Left ventricle myocardium superior (tissue), 1 donor: ENCODE measurements at regions not wholly inside any gene's neighbourhood (a gene's known extent, or its start where the extent isn't known, plus 50 kb on each side); places are given as distances from the start of the nearest gene placed in this dataset.

Experiments
- ATAC-seq: fragments of 200-7000 bp; cut with Tn5 transposase; one replicate; pipeline ENCODE4 v1.9.1; 2020; ENCODE audit warnings: mild to moderate bottlenecking, moderate library complexity
- DNase-seq: peaks from one replicate; pipeline ENCODE4 v3.0.0-alpha.2; 2020
- intact Hi-C: fragments of 100-400 bp; cut with micrococcal nuclease; formaldehyde crosslinking; loops from one replicate; pipeline ENCODE4 v1.11.0; 2022
- donor health status: DM: no; HTN: yes; CAD: no; lungs with severe emphysema.

DNA sequence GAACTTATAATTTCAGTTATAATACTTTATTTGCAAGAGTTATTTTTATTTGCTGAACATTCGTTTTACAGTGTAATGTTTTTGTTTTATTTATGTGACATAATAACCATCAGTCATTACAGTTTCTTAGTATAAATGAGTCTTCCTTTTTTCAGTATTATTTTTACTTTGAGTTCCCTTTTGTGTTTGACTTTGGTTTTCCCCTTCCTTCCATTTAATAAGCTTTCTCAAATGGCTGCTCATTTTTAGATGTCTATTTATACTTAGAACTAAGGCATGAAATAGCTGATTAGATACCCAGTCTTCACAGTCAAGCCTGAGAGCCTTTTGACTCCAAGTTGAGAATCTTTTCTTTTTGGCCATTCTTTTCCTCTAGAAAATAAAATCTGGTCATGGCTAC is 404.5 kb downstream of the LRFN5 start:
- intact Hi-C loops = no loop called here
- no peak for DNase-seq
- no peak for ATAC-seq

DNA sequence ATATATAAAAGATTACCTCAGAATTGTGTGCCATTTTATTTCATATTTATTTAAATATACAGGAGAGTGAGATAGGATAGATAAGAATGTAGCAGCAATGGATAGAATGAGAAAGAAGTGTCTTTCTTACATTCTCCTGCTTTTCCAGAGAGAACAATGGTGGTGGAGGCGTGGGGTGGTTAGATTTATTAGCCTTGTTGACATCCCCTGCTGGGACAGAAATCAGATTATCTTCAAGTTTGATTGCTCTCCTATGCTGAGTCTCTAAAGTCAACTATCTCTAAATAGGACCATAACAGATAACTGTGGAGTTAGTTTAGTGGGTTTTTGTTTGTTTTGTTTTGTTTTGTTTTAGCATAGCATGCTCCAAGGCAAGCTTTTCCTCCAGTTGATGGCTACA is 397.6 kb downstream of the LRFN5 start:
- no peak for ATAC-seq
- no peak for DNase-seq
- intact Hi-C loops = no loop called here

DNA sequence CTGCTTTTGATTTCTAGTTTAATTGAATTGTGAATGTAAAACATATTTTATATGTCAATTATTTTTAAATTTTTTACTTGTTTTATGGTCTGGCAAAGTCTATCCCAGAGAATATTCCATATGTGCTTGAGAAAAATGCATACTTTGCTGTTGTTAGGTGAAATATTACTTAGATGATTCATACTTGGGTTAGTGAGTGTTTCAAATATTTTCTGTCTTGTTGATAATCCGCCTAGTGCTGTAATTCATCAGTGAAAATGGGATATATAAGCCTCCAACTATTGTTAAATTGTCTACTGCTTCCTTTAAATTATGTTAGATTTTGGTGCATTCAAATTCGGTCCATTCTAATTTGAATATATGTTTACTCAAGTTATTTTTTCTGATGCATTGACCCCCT is 395.5 kb downstream of the LRFN5 start:
- intact Hi-C loops = no loop called here
- DNase-seq (no peak), ATAC-seq (no peak)

DNA sequence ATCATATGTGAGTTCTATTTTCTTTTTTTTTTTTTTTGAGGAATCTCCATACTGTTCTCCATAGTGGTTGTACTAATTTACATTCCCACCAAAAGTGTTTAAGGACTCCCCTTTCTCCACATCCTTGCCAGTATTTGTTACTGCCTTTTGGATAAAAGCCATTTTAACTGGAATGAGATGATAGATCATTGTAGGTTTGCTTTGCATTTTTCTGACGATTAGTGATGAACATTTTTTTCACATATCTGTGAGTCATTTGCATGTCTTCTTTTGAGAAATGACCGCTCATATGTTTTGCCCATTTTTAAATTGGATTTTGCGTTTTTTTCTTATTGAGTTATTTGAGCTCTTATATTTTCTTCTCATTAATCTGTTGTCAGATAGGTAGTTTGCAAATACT is 394.8 kb downstream of the LRFN5 start:
- intact Hi-C loops = no loop called here

DNA sequence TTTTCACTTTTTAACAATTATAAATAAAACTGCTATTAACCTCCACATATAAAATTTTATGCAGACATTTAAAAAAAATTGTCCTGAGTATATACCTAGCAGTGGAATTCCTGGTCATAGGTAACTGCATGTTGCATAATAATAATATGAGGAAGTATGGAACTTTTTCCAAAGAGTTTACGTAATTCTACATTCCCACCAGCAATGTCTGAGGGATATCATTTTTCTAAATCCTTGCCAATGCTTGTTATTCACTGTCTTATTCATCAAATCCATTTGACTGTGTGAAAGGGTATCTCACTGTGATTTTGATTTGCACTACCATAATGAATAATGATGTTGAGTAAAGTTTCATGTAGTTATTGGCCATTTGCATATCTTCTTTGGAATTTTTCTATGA is 393.8 kb downstream of the LRFN5 start:
- intact Hi-C loops = no loop called here
- ATAC-seq (no peak), DNase-seq (no peak)

More for the DNA sequence above, 394.8 kb downstream of the LRFN5 start:
- DNase-seq (no peak), ATAC-seq (no peak)

DNA sequence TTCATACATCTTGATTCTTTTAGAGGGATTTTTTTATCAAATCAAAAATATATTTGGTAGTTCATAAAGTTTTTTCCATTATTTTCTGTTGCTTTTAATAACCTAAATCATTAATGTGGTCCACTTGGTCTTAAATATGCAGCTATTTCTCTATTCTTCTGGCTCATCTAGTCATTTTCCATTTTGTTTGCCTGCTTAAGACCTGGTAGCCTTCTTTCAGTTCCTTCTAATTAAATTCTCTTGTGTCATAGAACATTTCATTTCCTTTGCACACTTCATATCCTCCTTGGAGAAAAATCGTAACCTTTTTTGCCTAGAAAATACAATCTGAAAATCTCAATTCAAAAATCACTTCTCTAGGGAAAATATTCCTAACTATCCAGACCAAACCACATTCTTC is 387.0 kb downstream of the LRFN5 start:
- no peak for DNase-seq
- ATAC-seq = no peak
- intact Hi-C loops = no loop called here

DNA sequence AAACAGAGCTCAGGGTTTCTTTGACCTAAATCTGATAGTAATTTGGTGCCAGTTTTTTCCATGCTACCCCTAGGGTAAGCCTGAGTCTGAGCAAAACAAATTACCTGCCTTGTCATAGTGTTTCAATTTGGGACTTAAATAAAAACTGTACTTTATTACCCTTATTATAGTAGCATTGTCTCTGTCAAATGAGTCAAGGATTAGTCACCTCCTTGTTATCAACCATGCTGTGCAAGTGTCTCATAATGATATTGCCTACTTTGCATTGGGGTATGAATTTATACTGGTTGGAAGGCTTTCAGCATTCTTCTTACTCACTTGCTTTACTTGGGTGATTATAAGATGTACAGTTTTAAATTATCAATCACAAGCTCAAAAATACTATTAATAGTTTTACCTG is 380.0 kb downstream of the LRFN5 start:
- intact Hi-C loops = no loop called here
- DNase-seq (no peak), ATAC-seq (no peak)

DNA sequence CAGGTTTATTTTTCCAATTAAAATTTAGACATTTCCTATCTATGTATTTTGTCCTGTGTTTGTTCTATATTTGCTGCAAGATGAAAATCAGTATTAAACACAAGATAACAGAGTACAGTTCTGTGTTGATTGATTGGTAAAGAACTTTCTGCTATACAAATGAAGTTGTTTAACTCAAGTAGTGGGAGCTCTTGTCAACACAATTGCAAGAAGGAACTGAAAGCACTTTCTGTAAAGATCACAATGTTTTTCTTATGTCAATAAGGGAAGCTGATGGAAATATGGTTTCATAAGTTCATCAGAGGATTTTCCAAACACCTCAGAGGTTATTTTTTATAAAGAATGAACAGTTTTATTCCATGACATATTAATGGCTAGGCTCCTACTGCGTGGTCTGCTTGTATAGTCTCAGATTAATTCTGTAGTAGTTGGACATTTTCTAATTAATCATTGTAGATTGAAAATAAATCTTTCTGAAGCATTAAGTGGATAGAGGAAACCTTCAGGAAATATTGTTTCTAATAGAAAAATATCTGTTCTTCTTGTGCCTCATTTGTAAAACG is 379.5 kb downstream of the LRFN5 start:
- no peak for DNase-seq
- no peak for ATAC-seq
- intact Hi-C loops = no loop called here

DNA sequence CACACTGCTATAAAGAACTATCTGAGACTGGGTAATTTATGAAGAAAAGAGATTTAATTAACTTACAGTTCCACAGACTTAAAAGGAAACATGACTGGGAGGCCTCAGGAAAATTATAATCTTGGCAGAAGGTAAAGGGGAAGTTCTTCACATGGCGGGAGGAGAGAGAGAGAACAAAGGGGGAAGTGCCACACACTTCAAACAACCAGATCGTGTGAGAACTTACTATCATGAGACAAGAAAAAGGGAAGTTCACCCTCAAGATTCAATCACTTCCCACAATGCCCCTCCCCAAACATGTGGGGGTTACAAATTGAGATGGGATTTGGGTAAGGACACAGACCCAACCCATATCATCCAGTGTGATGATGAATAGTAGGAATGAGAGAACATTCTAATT is 366.5 kb downstream of the LRFN5 start:
- DNase-seq = no peak
- intact Hi-C loops = no loop called here
- no peak for ATAC-seq

DNA sequence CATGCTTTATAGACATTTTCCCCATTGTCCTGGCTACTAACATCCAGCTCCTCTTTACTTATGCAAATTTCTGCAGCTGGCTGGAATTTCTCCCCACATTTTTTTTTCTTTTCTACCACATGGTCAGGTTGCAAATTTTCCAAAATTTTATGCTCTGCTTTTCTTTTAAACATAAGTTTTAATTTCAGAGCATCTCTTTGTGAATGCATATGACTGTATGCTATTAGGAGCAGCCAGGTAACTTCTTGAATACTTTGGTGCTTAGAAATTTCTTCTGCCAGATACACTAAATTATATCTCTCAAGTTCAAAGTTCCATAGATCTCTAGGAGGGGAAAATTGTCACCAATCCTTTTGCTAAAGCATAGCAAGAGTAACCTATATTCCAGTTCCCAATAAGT is 365.9 kb downstream of the LRFN5 start:
- no peak for DNase-seq
- no peak for ATAC-seq
- intact Hi-C loops = no loop called here

DNA sequence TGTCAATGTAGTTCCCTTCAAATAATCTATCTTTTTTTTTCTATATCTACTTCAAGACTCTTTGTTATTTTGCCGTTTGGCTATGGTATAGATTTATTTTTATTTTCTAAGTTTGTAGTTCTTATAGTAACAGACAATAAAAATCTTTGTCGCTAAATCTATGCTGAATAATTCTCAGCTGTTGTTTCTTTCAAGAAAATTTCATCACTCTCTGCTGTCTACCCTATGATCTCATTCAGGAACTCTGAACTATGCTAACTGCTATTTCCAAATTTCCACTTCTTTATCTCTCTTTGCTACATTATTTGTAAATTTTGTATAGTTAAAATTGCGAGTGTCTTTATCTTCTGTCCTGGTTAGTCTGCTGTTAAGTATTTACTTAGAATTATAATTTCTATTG is 353.6 kb downstream of the LRFN5 start:
- ATAC-seq = no peak

DNA sequence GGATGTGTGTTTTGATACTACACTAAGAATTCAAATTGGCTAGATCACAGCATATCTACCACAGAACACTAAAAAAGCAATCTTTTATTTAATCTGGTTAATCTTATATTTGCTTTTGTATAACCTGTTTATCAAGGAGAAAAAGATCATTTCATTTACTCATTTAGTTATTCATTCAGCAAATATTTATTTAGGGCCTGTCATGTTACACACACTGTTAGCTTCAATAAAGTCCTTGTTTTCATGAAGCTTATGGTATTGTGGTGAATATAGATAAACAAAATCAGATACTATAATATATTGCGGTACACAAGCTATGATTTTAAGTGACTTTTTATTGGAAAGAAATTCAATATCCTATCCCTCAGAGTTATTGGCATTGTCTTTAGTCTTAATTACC is 350.8 kb downstream of the LRFN5 start:
- DNase-seq (no peak), ATAC-seq (no peak)
- intact Hi-C loops = no loop called here

More for the DNA sequence above, 353.6 kb downstream of the LRFN5 start:
- intact Hi-C loops = no loop called here
- no peak for DNase-seq
